ENCODE measurements at regions not wholly inside any gene's neighbourhood (a gene's known extent, or its start where the extent isn't known, plus 50 kb on each side); places are given as distances from the start of the nearest gene placed in this dataset.

- no peaks in the 10 kb centered on the region for H4K20me1 ChIP-seq (ENCODE audit: control insufficient read depth, extremely low read depth, insufficient read depth, low read length)
- no peak for TF ChIP-seq CTCF (conservative IDR thresholded peaks at IDR 0.05 in 1 of 2, IDR thresholded peaks at IDR 0.05 in 1 of 2; ENCODE audit: low read depth in 1 of 2, low read length in 2 of 2)
- TF ChIP-seq EZH2 (IDR thresholded peaks at IDR 0.05; ENCODE audit: low read length, missing control alignments): no peak
- H3K9ac ChIP-seq (ENCODE audit: insufficient read depth, low read length): no peak overlapping the region
- H3K4me3 ChIP-seq (replicated peaks in 1 of 4; ENCODE audit: control extremely low read depth in 1 of 4, insufficient read depth in 1 of 4, low read depth in 3 of 4, low read length in 4 of 4): no peak overlapping the region
- H3K27ac ChIP-seq (ENCODE audit: insufficient read depth, low read length): no peak overlapping the region
- H3K27me3 ChIP-seq (ENCODE audit: control insufficient read depth, insufficient read depth, low read length): no peaks in the 10 kb centered on the region
- no peaks in the 10 kb centered on the region for H3K79me2 ChIP-seq (ENCODE audit: control insufficient read depth, insufficient read depth, low read length)
- H3K4me2 ChIP-seq (ENCODE audit: extremely low read depth, insufficient read depth, low read length): no peak overlapping the region
- no peaks in the 10 kb centered on the region for H3K36me3 ChIP-seq (ENCODE audit: control insufficient read depth, insufficient read depth, low read length)
- H2AFZ ChIP-seq (ENCODE audit: low read length): no peak overlapping the region
- H3K4me1 ChIP-seq (ENCODE audit: control insufficient read depth, extremely low read depth, insufficient read depth, low read length): no peaks in the 10 kb centered on the region
- H3K9me3 ChIP-seq (ENCODE audit: control insufficient read depth, insufficient read depth, low read depth, low read length): no peaks in the 10 kb centered on the region
- DNase-seq (ENCODE audit: low read depth in 2 of 2): no peak
Measured at GRCh38 chr7:35967366-35968139, 166.7 kb downstream of the SEPTIN7 start.

DNA sequence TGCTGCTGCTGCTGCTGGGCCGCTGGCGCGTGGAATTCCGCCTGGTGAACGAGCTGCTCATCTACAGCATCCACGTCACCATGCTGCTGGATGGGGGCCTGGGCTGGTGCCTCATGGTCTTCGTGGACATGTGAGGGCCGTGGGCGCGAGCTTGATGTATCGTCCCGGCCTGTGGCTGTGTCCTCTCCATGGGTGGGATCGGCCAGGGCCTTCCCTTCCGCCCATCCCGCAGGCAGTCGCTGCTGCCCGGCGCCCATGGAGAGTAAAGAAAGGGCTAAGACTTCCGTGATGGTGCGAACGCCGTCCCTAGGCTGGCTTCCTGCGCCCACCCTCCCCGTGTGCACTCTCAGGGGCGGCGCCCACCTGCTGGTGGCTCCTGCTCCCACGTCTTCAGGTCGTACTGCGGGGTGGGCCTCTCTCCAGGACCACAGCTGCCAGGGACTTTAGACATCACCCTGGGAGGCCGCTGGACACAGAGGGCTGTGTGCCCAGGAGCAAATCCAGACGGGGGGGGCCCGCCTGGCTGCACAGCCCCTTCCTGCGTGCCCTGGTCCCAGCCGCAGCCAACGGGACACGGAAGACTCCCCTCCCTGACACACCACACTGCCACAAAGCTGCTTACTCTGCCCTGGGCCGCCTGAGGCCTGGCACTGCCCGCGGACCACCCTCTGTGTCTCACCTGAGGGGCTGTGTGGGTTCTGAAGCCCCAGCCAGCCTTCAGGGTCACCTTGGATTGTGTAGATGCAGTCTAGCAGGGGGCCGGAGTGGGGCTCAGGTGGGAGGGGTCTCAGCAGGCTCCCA, 167.5 kb downstream of the SEPTIN7 start:
- no peaks in the 10 kb centered on the region for H3K36me3 ChIP-seq (ENCODE audit: control insufficient read depth, insufficient read depth, low read length)
- H3K79me2 ChIP-seq (ENCODE audit: control insufficient read depth, insufficient read depth, low read length): no peaks in the 10 kb centered on the region
- TF ChIP-seq EZH2 (IDR thresholded peaks at IDR 0.05; ENCODE audit: low read length, missing control alignments) (no peak), CTCF (conservative IDR thresholded peaks at IDR 0.05 in 1 of 2, IDR thresholded peaks at IDR 0.05 in 1 of 2; ENCODE audit: low read depth in 1 of 2, low read length in 2 of 2) (no peak)
- no peak for DNase-seq (ENCODE audit: low read depth in 2 of 2)
- no peak overlapping the region for H3K27ac ChIP-seq (ENCODE audit: insufficient read depth, low read length)
- no peaks in the 10 kb centered on the region for H4K20me1 ChIP-seq (ENCODE audit: control insufficient read depth, extremely low read depth, insufficient read depth, low read length)
- no peaks in the 10 kb centered on the region for H3K4me1 ChIP-seq (ENCODE audit: control insufficient read depth, extremely low read depth, insufficient read depth, low read length)
- H3K27me3 ChIP-seq (ENCODE audit: control insufficient read depth, insufficient read depth, low read length): no peaks in the 10 kb centered on the region
- H3K4me2 ChIP-seq (ENCODE audit: extremely low read depth, insufficient read depth, low read length): no peak overlapping the region
- no peak overlapping the region for H3K9ac ChIP-seq (ENCODE audit: insufficient read depth, low read length)
- no peaks in the 10 kb centered on the region for H3K9me3 ChIP-seq (ENCODE audit: control insufficient read depth, insufficient read depth, low read depth, low read length)
- no peak overlapping the region for H2AFZ ChIP-seq (ENCODE audit: low read length)
- no peak overlapping the region for H3K4me3 ChIP-seq (replicated peaks in 1 of 4; ENCODE audit: control extremely low read depth in 1 of 4, insufficient read depth in 1 of 4, low read depth in 3 of 4, low read length in 4 of 4)

DNA sequence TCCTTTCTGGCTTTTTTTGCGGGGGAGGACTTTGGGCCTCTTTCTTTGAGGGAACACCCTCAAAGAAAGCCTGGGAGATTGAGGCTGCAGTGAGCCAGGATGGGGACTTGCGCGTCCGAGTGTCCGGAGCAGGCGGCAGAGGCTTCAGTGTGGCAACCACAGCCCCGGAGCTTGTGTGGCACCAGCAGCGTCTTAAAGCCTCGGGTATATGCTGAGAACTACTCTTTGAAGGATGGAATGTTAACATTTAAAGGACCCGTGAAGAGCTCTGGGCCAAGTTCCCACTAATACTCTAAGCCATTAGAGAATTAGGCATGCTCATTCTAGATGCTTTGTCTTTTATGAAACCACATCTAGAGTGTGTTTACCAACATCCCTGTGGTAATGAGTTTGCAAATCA, 168.2 kb downstream of the SEPTIN7 start:
- no peaks in the 10 kb centered on the region for H4K20me1 ChIP-seq (ENCODE audit: control insufficient read depth, extremely low read depth, insufficient read depth, low read length)
- H3K79me2 ChIP-seq (ENCODE audit: control insufficient read depth, insufficient read depth, low read length): no peaks in the 10 kb centered on the region
- no peaks in the 10 kb centered on the region for H3K9me3 ChIP-seq (ENCODE audit: control insufficient read depth, insufficient read depth, low read depth, low read length)
- H3K27me3 ChIP-seq (ENCODE audit: control insufficient read depth, insufficient read depth, low read length): no peaks in the 10 kb centered on the region
- TF ChIP-seq EZH2 (IDR thresholded peaks at IDR 0.05; ENCODE audit: low read length, missing control alignments) (no peak), CTCF (conservative IDR thresholded peaks at IDR 0.05 in 1 of 2, IDR thresholded peaks at IDR 0.05 in 1 of 2; ENCODE audit: low read depth in 1 of 2, low read length in 2 of 2) (no peak)
- H3K36me3 ChIP-seq (ENCODE audit: control insufficient read depth, insufficient read depth, low read length): no peaks in the 10 kb centered on the region
- DNase-seq (ENCODE audit: low read depth in 2 of 2): no peak
- no peak overlapping the region for H2AFZ ChIP-seq (ENCODE audit: low read length)
- H3K27ac ChIP-seq (ENCODE audit: insufficient read depth, low read length): no peak overlapping the region
- no peak overlapping the region for H3K9ac ChIP-seq (ENCODE audit: insufficient read depth, low read length)
- no peaks in the 10 kb centered on the region for H3K4me1 ChIP-seq (ENCODE audit: control insufficient read depth, extremely low read depth, insufficient read depth, low read length)
- no peak overlapping the region for H3K4me2 ChIP-seq (ENCODE audit: extremely low read depth, insufficient read depth, low read length)
- H3K4me3 ChIP-seq (replicated peaks in 1 of 4; ENCODE audit: control extremely low read depth in 1 of 4, insufficient read depth in 1 of 4, low read depth in 3 of 4, low read length in 4 of 4): no peak overlapping the region
